ENCODE measurements at regions not wholly inside any gene's neighbourhood (a gene's known extent, or its start where the extent isn't known, plus 50 kb on each side); places are given as distances from the start of the nearest gene placed in this dataset.

DNA sequence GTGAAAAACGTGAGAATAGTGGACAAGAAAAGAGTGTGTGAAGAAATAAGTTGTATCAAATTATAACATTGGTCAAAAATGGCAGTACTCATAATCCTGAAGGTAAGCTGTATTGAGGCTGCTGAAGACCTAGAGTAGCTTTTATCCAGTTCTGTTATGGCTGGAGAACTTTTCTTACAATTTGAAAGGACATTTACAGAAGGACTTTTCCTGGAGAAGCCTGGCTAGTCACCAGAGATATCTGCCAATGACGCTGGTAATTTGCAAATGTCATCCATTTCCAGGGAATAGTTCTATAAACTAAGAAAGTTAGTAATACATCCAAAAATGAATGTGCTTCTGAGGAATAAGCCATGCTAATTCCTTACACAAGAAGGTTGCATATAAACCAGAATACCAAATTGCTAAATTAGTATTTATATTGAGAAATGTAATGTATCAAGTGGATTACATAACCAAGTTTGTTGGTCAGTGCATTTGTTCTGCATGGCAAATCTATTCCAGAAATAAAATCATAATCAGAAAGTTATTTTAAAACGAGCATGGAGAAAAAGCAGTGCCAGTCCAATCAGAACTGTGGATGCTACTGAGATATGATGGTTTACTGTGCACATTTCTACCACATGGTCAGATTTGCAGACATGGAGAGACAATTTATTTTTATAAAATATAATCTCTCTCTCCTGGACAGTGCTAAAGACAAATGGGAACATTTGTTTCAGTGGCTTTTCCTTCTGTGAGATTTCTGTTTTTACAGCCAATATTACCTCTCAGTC, 743.7 kb upstream of the HS3ST1 start:
- no peak for TF ChIP-seq EZH2 (optimal IDR thresholded peaks at IDR 0.05; ENCODE audit: low read depth, low read length)
- TF ChIP-seq, protein P1, sequence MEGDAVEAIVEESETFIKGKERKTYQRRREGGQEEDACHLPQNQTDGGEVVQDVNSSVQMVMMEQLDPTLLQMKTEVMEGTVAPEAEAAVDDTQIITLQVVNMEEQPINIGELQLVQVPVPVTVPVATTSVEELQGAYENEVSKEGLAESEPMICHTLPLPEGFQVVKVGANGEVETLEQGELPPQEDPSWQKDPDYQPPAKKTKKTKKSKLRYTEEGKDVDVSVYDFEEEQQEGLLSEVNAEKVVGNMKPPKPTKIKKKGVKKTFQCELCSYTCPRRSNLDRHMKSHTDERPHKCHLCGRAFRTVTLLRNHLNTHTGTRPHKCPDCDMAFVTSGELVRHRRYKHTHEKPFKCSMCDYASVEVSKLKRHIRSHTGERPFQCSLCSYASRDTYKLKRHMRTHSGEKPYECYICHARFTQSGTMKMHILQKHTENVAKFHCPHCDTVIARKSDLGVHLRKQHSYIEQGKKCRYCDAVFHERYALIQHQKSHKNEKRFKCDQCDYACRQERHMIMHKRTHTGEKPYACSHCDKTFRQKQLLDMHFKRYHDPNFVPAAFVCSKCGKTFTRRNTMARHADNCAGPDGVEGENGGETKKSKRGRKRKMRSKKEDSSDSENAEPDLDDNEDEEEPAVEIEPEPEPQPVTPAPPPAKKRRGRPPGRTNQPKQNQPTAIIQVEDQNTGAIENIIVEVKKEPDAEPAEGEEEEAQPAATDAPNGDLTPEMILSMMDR (IDR thresholded peaks at IDR 0.05; ENCODE audit: low read length), result no peak
